HL-60/S4 treated with phorbol 12-myristate 13-acetate at 8.2 ng/mL for 4 days and 3 days (cell line): ENCODE measurements at regions not wholly inside any gene's neighbourhood (a gene's known extent, or its start where the extent isn't known, plus 50 kb on each side); places are given as distances from the start of the nearest gene placed in this dataset.
"Not testable (repeated sequence)": the region's sequence is repeated elsewhere in the genome, so short reads cannot be mapped to it uniquely, and the experiment has no call there.

Experiments
- in situ Hi-C: fragments of 300-500 bp; cut with MboI; formaldehyde crosslinking; loops from 2 replicates; pipeline ENCODE4 v1.15.0; 2022; ENCODE audit warnings: low sequenced_read_pairs

- in situ Hi-C loops: not testable (repeated sequence)
Observed at GRCh38 chr21:32823296-32823695, 51.7 kb upstream of the PAXBP1 start.

- in situ Hi-C loops: loop anchor here (25.0 kb wide), 1 partner anchor 362 kb away; no protein-coding TSS in a partner anchor
Observed at GRCh38 chr21:32824950-32825349, 53.4 kb upstream of the PAXBP1 start.

- in situ Hi-C loops: loop anchor here (25.0 kb wide), 1 partner anchor 361 kb away; no protein-coding TSS in a partner anchor
Observed at GRCh38 chr21:32826329-32827167, 55.0 kb upstream of the PAXBP1 start.

GRCh38 chr21:32828908-32829307 lies 57.4 kb upstream of the PAXBP1 start:
- in situ Hi-C loops: loop anchor here (25.0 kb wide), 1 partner anchor 358 kb away; no protein-coding TSS in a partner anchor

- in situ Hi-C loops: loop anchor here (25.0 kb wide), 1 partner anchor 358 kb away; no protein-coding TSS in a partner anchor
Observed at GRCh38 chr21:32829504-32829903, 57.9 kb upstream of the PAXBP1 start.

- in situ Hi-C loops: loop anchor here (25.0 kb wide), 1 partner anchor 356 kb away; no protein-coding TSS in a partner anchor
Observed at GRCh38 chr21:32831779-32832178, 60.2 kb upstream of the PAXBP1 start.

- in situ Hi-C loops: loop anchor here (25.0 kb wide), 1 partner anchor 353 kb away; no protein-coding TSS in a partner anchor
Observed at GRCh38 chr21:32834211-32834915, 62.8 kb upstream of the PAXBP1 start.

- in situ Hi-C loops: loop anchor here (25.0 kb wide), 1 partner anchor 352 kb away; no protein-coding TSS in a partner anchor
Observed at GRCh38 chr21:32834916-32835235, 63.3 kb upstream of the PAXBP1 start.

- in situ Hi-C loops: loop anchor here (25.0 kb wide), 1 partner anchor 345 kb away; no protein-coding TSS in a partner anchor
Observed at GRCh38 chr21:32842146-32842545, 70.6 kb upstream of the PAXBP1 start.

GRCh38 chr21:32843561-32843960 lies 72.0 kb upstream of the PAXBP1 start:
- in situ Hi-C loops: loop anchor here (25.0 kb wide), 1 partner anchor 344 kb away; no protein-coding TSS in a partner anchor

GRCh38 chr21:32844076-32844475 lies 72.5 kb upstream of the PAXBP1 start:
- in situ Hi-C loops: loop anchor here (25.0 kb wide), 1 partner anchor 343 kb away; no protein-coding TSS in a partner anchor

GRCh38 chr21:32844653-32845436 lies 73.3 kb upstream of the PAXBP1 start:
- in situ Hi-C loops: loop anchor here (25.0 kb wide), 1 partner anchor 342 kb away; no protein-coding TSS in a partner anchor

- in situ Hi-C loops: no loop called here
Observed at GRCh38 chr21:32858628-32859027, 87.1 kb upstream of the PAXBP1 start.

GRCh38 chr21:32860399-32860798 lies 88.8 kb upstream of the PAXBP1 start:
- in situ Hi-C loops: no loop called here

- in situ Hi-C loops: no loop called here
Observed at GRCh38 chr21:32861866-32862265, 90.3 kb upstream of the PAXBP1 start.

- in situ Hi-C loops: no loop called here
Observed at GRCh38 chr21:32867597-32867996, 96.0 kb upstream of the PAXBP1 start.

- in situ Hi-C loops: no loop called here
Observed at GRCh38 chr21:32868631-32869454, 97.3 kb upstream of the PAXBP1 start.

GRCh38 chr21:32869459-32869858 lies 97.9 kb upstream of the PAXBP1 start:
- in situ Hi-C loops: no loop called here

GRCh38 chr21:32876426-32876825 lies 104.9 kb upstream of the PAXBP1 start:
- in situ Hi-C loops: no loop called here

- in situ Hi-C loops: not testable (repeated sequence)
Observed at GRCh38 chr21:32877888-32878287, 106.3 kb upstream of the PAXBP1 start.
